HEK293 (cell line): ENCODE measurements at regions not wholly inside any gene's neighbourhood (a gene's known extent, or its start where the extent isn't known, plus 50 kb on each side); places are given as distances from the start of the nearest gene placed in this dataset.

Source experiments
- ATF2 ChIP-seq: fragments of 450-650 bp; formaldehyde crosslinking; IDR thresholded peaks from 2 replicates; pipeline ENCODE4 v1.5.1; 2016; ENCODE audit warnings: missing biosample characterization, missing genetic modification characterization, low read depth
- CTCF ChIP-seq: fragments of 450-650 bp; formaldehyde crosslinking; IDR thresholded peaks from 2 replicates; pipeline ENCODE4 v1.5.1; 2016; ENCODE audit warnings: missing biosample characterization, missing genetic modification characterization
- YY1 ChIP-seq: fragments of 450-650 bp; formaldehyde crosslinking; IDR thresholded peaks from 2 replicates; pipeline ENCODE4 v1.5.1; 2018; ENCODE audit warnings: missing biosample characterization, missing genetic modification characterization
- ZFP41 ChIP-seq: fragments of 450-650 bp; formaldehyde crosslinking; IDR thresholded peaks from 2 replicates; pipeline ENCODE4 v1.5.1; 2016; ENCODE audit warnings: missing biosample characterization, missing genetic modification characterization, borderline replicate concordance
- ZNF140 ChIP-seq: fragments of 450-650 bp; formaldehyde crosslinking; IDR thresholded peaks from 2 replicates; pipeline ENCODE4 v1.5.1; 2016; ENCODE audit warnings: missing biosample characterization, missing genetic modification characterization
- ZNF623 ChIP-seq: fragments of 450-650 bp; formaldehyde crosslinking; IDR thresholded peaks from 2 replicates; pipeline ENCODE4 v1.5.1; 2016; ENCODE audit warnings: missing biosample characterization, missing genetic modification characterization

- no peak for TF ChIP-seq CTCF (tag by site-specific recombination)
- no peak for TF ChIP-seq ZNF140
- no peak for TF ChIP-seq YY1
- TF ChIP-seq ATF2 (tag by site-specific recombination): no peak
- no peak for TF ChIP-seq ZFP41 (tag by site-specific recombination)
- no peak for TF ChIP-seq ZNF623 (tag by site-specific recombination)
Observed at GRCh38 chr4:180100433-180101344, 2142.5 kb upstream of the TENM3 start.
